Panc1 (cell line): ENCODE measurements at regions not wholly inside any gene's neighbourhood (a gene's known extent, or its start where the extent isn't known, plus 50 kb on each side); places are given as distances from the start of the nearest gene placed in this dataset.

Experiments
- ATAC-seq: fragments of 200-7000 bp; cut with Tn5 transposase; 2 replicates; pipeline ENCODE4 v1.9.1; 2020; ENCODE audit warnings: mild to moderate bottlenecking, moderate library complexity
- BruUV-seq: library from RNA; stranded (reverse); fragments of 400-500 nt; replicated peaks from 2 replicates; lab custom pipeline; 2021; lab: Mats Ljungman, UMichigan
- CTCF ChIA-PET: fragments of 300-600 bp; sonication (Branson Sonifier 250); formaldehyde crosslinking; loops from one replicate; lab custom pipeline; 2022; ENCODE audit warnings: antibody characterized with exemption; lab: Charles Lee
- POLR2A ChIA-PET: fragments of 300-600 bp; sonication (Branson Sonifier 250); formaldehyde crosslinking; loops from one replicate; lab custom pipeline; 2022; ENCODE audit warnings: antibody characterized with exemption; lab: Charles Lee
- DNase-seq: peaks from one replicate; pipeline ENCODE4 v3.0.0-alpha.2; 2010; ENCODE audit warnings: low read depth, low spot score
- H3K27ac ChIP-seq: 2 replicates; pipeline ENCODE4 v1.5.1; 2011; ENCODE audit warnings: mild to moderate bottlenecking, low read length, inconsistent platforms
- H3K27me3 ChIP-seq: fragments of 200-500 bp; sonication (Bioruptor generic); 2 replicates; pipeline ENCODE4 v1.6.0; 2014; ENCODE audit warnings: low read length, inconsistent platforms; ENCODE audit not compliant: control insufficient read depth, insufficient read depth
- H3K36me3 ChIP-seq: fragments of 200-500 bp; sonication (Bioruptor generic); 2 replicates; pipeline ENCODE4 v1.5.1; 2014; ENCODE audit warnings: inconsistent platforms, mild to moderate bottlenecking, low read length, moderate library complexity; ENCODE audit not compliant: control insufficient read depth, insufficient read depth
- H3K4me1 ChIP-seq: 2 replicates; pipeline ENCODE4 v1.5.1; 2011; ENCODE audit warnings: inconsistent platforms, mild to moderate bottlenecking, low read length, moderate library complexity; ENCODE audit not compliant: control insufficient read depth, insufficient read depth
- H3K4me3 ChIP-seq, 2 experiments: 2 replicates each; pipeline ENCODE4 v1.5.1; 2011 to 2012; ENCODE audit warnings: low read depth in 2 of 2, low read length in 2 of 2, mild to moderate bottlenecking in 2 of 2, inconsistent platforms in 1 of 2, moderate library complexity in 1 of 2
- H3K9me3 ChIP-seq: fragments of 200-500 bp; sonication (Bioruptor generic); 2 replicates; pipeline ENCODE4 v1.5.1; 2014; ENCODE audit warnings: low read depth, mild to moderate bottlenecking, inconsistent platforms, low read length, moderate library complexity; ENCODE audit not compliant: control insufficient read depth, insufficient read depth
- POLR2AphosphoS5 ChIP-seq: IDR thresholded peaks from 2 replicates; pipeline ENCODE4 v1.6.1; 2012; ENCODE audit warnings: mild to moderate bottlenecking, low read depth, low read length, moderate library complexity
- REST ChIP-seq, 2 experiments: IDR thresholded peaks; 2 replicates each; pipeline ENCODE4 v1.6.1; 2011 to 2012; ENCODE audit warnings: low read depth in 2 of 2, control low read depth in 1 of 2, low read length in 1 of 2, mild to moderate bottlenecking in 1 of 2, moderate library complexity in 1 of 2; ENCODE audit not compliant: insufficient read depth in 1 of 2
- SIN3A ChIP-seq: IDR thresholded peaks from 2 replicates; pipeline ENCODE4 v1.6.1; 2012; ENCODE audit warnings: low read depth, mild to moderate bottlenecking, low read length, moderate library complexity, borderline replicate concordance; ENCODE audit not compliant: insufficient read depth
- TCF7L2 ChIP-seq: IDR thresholded peaks from 2 replicates; pipeline ENCODE4 v1.6.1; 2011; ENCODE audit warnings: mild to moderate bottlenecking, low read depth, low read length, inconsistent platforms
- in situ Hi-C: cut with HindIII; loops from 2 replicates; pipeline ENCODE4 v1.10.0; 2016; ENCODE audit warnings: low sequenced_read_pairs, low pct_unique_long_range_greater_than_20kb
- intact Hi-C: fragments of 100-400 bp; cut with micrococcal nuclease; formaldehyde crosslinking; loops from one replicate; pipeline ENCODE4 v1.10.0; 2022; ENCODE audit not compliant: unreplicated experiment
- TF ChIP-seq, protein P1 (sequence below): fragments of 450-650 bp; IDR thresholded peaks from 2 replicates; pipeline ENCODE4 v1.5.1; 2017; ENCODE audit warnings: mild to moderate bottlenecking

DNA sequence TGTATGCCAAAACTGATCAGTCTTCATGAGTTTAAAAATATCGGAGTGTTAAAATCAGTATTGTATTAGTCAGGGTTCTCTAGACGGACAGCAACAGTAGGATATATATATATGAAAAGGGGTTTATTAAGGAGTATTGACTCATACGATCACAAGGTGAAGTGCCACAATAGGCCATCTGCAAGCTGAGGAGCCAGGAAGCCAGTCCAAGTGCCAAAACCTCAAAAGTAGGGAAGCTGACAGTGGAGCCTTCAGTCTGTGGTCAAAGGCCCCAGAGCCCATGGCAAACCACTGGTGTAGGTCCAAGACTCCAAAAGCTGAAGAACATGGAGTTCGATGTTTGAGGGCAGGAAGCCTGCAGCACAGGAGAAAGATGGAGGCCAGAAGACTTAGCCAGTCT is 391.0 kb upstream of the CADM2 start:
- no peaks in the 10 kb centered on the region for H3K4me1 ChIP-seq
- TF ChIP-seq SIN3A (no peak), REST (IDR thresholded peaks at IDR 0.05; ENCODE audit: insufficient read depth in 1 of 2, low read depth in 2 of 2, low read length in 1 of 2) (no peak), TCF7L2 (no peak), POLR2AphosphoS5 (no peak)
- TF ChIP-seq, protein P1, sequence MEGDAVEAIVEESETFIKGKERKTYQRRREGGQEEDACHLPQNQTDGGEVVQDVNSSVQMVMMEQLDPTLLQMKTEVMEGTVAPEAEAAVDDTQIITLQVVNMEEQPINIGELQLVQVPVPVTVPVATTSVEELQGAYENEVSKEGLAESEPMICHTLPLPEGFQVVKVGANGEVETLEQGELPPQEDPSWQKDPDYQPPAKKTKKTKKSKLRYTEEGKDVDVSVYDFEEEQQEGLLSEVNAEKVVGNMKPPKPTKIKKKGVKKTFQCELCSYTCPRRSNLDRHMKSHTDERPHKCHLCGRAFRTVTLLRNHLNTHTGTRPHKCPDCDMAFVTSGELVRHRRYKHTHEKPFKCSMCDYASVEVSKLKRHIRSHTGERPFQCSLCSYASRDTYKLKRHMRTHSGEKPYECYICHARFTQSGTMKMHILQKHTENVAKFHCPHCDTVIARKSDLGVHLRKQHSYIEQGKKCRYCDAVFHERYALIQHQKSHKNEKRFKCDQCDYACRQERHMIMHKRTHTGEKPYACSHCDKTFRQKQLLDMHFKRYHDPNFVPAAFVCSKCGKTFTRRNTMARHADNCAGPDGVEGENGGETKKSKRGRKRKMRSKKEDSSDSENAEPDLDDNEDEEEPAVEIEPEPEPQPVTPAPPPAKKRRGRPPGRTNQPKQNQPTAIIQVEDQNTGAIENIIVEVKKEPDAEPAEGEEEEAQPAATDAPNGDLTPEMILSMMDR, result no peak
- BruUV-seq, result no TSS peak
- H3K9me3 ChIP-seq, result no peaks in the 10 kb centered on the region
- no peak overlapping the region for H3K4me3 ChIP-seq
- intact Hi-C loops, result no loop called here
- ATAC-seq (no peak), DNase-seq (no peak)
- in situ Hi-C loops, result no loop called here
- no peaks in the 10 kb centered on the region for H3K27me3 ChIP-seq
- CTCF ChIA-PET, result no interaction called here
- POLR2A ChIA-PET, result no interaction called here
- no peaks in the 10 kb centered on the region for H3K36me3 ChIP-seq
- H3K27ac ChIP-seq, result no peak overlapping the region

DNA sequence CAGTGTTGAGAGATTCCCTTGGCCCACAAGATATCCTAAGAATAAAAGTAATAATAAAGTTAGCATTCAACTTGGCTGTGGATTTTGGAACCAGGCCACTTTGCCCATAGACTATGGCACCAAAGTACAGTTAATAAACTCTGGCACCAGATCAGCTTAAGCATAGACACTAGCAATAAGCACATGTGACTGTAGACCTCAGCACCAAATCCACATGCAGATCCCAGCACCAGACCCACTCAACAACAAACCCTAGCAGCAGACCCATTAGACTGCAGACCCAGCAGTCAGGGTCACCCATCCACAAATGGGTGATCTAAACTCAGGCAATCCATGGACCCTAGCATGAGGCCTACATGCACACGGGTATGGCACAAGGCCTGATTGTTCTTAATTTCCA is 384.8 kb upstream of the CADM2 start:
- Histone ChIP-seq H3K27ac (no peak overlapping the region), H3K4me1 (no peaks in the 10 kb centered on the region), H3K9me3 (no peaks in the 10 kb centered on the region; the same call in 1 of the 2 replicates), H3K27me3 (no peaks in the 10 kb centered on the region), H3K36me3 (no peaks in the 10 kb centered on the region), H3K4me3 (no peak overlapping the region)
- in situ Hi-C loops (no loop called here), intact Hi-C loops (no loop called here)
- no TSS peak for BruUV-seq
- ATAC-seq (no peak), DNase-seq (no peak)
- ChIA-PET POLR2A (no interaction called here), CTCF (no interaction called here)
- no peak for TF ChIP-seq POLR2AphosphoS5
- TF ChIP-seq, protein P1, result no peak
- TF ChIP-seq TCF7L2, result no peak
- no peak for TF ChIP-seq SIN3A
- no peak for TF ChIP-seq REST (IDR thresholded peaks at IDR 0.05; ENCODE audit: insufficient read depth in 1 of 2, low read depth in 2 of 2, low read length in 1 of 2)
